ENCODE measurements at regions not wholly inside any gene's neighbourhood (a gene's known extent, or its start where the extent isn't known, plus 50 kb on each side); places are given as distances from the start of the nearest gene placed in this dataset.

GRCh38 chr9:106110483-106110882 lies 416.1 kb downstream of the TMEM38B start (continued):
- TF ChIP-seq EP300 (IDR thresholded peaks at IDR 0.05; ENCODE audit: borderline replicate concordance in 1 of 2, low read depth in 2 of 2, low read length in 2 of 2), result no peak
- no peak for TF ChIP-seq POLR2AphosphoS5 (IDR thresholded peaks at IDR 0.05; ENCODE audit: low read depth, low read length)
- no peak for TF ChIP-seq RBBP5 (IDR thresholded peaks at IDR 0.05; ENCODE audit: borderline replicate concordance, low read depth, low read length)

Measured in H1 (cell line).